ENCODE measurements at regions not wholly inside any gene's neighbourhood (a gene's known extent, or its start where the extent isn't known, plus 50 kb on each side); places are given as distances from the start of the nearest gene placed in this dataset.
A peak's percentile ranks its signal among the peaks of the same experiment; 100 is the strongest.

DNA sequence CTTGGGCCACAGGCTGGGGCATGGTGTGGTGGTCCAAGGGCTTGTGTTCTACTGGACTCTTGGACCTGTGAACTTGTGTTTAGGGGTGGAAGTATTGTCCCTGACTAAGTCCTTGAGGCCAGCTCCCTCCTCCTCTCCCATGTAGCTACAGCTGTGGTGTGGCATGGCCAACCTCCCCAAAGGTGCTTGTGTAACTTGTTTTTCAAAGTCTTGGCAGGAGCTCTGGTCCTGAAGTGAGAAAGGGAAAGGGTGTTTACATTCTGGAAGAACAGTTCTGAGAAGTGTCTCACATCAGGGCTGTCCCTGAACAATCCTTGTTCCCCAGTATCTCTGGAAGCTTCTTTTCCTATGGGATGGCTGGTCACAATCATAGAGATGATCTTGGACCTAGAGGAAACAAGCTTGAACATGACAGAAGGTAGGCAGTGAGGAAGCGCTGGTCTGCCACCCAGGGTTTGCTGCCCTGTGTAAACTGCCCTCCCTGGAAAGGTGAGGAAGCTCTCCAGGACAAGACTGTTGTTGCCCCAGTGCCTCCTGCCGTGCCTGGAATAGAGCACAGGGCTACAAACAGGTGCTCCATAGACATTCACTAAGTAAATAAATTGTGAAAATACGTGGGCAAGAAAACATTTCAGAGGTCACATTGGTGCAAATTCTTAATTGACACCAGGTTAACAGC is 64.6 kb upstream of the KLF9 start:
- DNase-seq = no peak

GRCh38 chr9:70477907-70478480 is 63.5 kb upstream of the KLF9 start:
- DNase-seq = no peak

DNA sequence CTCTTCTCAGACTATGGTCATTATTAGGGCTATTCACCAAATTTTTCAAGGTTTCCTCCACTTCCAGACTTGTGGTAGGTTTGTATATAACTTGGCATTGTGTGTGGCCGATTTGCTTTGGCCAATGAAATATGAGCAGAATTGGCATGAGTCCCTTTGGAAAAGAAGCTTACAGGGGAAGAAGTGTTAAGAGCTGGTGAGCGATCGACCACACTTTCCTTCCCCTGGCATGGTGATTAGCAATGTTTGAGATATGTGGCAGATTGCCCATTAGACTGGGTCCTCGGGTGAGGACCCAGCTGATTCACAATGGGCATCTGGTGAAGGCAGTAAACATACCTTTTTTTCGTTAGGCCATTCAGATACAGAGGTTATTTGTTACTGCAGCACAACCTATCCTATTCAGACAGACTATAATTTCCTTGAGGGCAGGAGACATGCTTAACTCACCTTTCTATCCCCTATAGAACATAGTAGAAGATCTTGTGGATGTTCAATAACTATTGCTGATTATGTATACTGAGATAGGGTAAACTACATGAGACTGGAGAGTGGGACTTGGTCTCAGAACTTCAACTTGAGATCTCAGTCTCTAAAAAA is 62.8 kb upstream of the KLF9 start:
- no peak for DNase-seq

DNA sequence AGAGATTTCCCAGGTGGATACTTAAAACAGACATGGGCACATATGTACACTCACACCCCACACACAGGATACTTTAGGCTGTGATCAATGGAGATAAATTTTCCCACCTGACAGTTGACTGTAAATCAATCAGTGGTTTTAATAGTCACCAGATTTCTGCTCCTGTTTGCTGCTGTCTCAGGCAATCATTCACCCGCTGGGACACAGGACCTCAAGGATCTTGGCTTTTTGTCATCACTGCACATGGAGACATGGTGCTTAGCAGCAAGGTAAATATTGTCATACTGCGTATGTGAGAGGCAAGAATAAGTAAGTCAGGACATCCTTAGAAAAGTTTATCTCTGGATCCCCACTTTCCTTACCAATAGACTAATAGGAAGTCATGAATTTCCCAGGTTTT is 60.8 kb upstream of the KLF9 start:
- no peak for DNase-seq

- DNase-seq = no peak
These were observed 60.0 kb upstream of the KLF9 start for GRCh38 chr9:70474413-70474812.

DNA sequence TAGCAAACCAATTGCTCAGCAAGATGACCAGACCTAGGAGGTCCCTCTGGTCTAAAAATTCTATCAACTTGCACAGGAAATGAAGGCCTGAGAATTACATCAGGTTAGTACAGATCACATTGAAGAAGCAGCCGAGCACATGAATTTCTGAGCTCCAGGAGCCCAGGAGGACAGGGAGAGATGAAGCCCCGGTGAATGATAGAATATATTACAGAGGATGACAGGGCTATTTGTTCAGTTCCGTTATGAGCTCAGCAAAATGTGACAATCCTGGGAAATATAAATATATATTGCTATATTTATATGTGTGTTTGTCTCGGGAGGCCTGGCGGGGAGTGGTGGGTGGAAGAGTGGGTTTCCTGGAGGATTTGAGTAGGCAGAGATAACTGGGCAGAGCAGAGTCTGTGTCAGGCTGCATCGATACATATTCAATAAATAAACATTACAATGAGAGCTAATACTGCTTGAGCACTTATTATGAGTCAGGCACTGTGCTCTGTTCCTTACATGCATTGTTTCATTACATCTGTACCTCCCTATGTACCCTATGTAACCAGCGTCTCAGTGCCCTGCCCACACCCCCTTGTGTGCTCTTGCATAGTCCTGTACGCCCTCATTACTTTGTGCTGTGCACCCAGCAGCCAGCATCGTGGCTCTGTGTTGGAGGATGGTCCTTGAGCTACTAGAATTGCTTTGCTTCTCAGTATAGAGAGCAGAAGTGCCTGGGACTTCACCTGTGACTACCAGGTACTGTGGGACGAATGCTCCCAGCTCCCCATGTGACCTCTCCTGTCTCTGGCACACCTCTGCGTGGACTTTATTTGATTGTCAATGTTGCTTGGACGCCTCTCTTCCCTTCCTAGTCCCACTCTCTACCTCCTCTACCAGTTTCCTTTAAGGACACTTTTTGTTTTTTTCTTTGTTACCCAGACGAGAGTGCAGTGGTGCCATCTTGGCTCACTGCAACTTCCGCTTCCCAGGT is 58.1 kb upstream of the KLF9 start:
- DNase-seq = peak in 1 of 2 donors; percentile 43

DNA sequence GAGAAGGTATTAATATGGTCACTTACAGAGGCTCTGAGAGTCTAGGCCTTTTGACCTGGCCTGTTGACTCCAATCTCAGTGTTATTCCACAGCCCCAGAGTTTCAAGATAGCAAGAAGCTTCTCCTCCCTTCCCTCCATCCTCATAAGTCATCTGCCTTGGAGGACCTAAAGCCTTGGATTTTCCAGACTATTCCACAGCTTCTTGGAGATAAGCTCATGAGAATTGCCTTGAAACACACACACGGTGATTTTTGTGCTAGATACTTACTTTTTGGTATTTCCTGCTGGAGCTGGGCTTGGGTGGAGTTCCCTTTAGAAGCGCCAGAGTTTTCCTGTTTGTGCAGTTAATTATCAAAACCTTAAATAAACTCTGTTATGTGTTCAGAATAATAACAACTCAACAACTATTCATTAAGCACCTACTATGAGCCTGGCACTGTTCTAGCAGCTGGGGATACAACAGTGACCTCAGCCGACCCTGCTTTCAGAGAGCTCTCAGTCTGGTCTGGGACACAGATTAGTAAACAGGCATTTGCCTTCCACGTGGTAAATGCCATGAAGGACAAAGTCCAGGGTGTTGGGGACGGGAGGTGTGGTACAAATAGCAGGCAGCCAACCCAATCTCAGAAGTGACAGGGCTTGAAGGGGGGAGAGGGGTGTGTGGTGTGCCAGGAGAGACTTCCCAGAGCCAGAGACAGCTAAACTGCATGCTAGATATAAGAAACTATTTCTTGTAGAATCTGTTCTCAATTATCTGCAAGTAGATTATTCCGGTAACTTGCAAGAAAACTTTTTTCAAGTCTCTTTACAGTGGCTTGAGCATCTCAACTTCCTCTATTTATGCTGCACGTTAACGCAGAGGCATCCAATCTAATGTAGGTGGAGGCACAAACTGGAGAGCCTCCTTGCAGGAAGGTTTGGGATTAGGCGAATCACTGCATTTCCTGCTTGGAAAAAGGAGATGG is 55.9 kb upstream of the KLF9 start:
- peak in 1 of 2 donors; percentile 11 for DNase-seq

- DNase-seq = peak; percentile 45 to 68
These were observed 53.8 kb upstream of the KLF9 start for GRCh38 chr9:70468291-70468690.

- DNase-seq = peak; percentile 94
These were observed 52.6 kb upstream of the KLF9 start for GRCh38 chr9:70466976-70467561.

DNA sequence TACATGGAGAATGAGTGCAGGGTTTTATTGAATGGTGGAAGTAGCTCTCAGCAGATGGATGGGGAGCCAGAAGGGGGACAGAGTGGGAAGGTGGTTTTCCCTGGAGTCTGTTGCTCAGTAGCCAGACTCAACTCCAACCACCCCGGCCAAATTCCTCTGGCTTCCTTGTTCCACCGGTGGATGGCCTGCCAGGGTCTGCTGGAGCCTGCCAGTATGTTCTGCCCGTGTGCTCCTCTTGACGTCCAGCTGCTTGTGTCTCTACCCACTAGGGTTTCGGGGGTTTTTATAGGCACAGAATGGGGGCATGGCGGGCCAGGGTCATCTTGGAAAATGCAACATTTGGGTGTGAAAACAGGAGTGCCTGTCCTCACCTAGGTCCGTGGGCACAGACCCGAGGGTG is 51.4 kb upstream of the KLF9 start:
- no peak for DNase-seq

DNA sequence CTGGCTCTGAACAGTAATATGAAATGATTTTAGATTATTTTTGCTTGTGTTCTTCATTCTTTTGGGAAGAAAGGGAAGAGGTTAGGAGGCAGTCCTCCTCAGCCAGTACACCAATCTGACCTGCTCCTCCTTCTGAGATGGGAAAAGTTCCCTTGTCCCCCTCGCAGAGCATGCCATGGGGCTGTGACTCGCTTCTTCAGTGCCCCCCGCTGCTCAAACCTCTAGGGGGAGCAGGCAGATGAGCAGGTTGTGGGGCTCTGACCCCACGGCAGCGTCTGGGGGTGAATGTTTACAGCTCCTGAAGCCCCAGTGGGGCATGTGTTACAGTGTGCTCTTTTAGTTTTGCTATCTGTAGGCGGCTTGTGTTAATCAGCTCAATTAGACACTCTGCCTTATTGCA is 50.9 kb upstream of the KLF9 start:
- no peak for DNase-seq

Measured in inflammatory macrophage (primary cell).